Fibroblast of skin of right quadriceps (primary cell): ENCODE measurements at regions not wholly inside any gene's neighbourhood (a gene's known extent, or its start where the extent isn't known, plus 50 kb on each side); places are given as distances from the start of the nearest gene placed in this dataset.

Experiments
- DNase-seq: peaks from one replicate; pipeline ENCODE4 v3.0.0-alpha.2; 2013

DNA sequence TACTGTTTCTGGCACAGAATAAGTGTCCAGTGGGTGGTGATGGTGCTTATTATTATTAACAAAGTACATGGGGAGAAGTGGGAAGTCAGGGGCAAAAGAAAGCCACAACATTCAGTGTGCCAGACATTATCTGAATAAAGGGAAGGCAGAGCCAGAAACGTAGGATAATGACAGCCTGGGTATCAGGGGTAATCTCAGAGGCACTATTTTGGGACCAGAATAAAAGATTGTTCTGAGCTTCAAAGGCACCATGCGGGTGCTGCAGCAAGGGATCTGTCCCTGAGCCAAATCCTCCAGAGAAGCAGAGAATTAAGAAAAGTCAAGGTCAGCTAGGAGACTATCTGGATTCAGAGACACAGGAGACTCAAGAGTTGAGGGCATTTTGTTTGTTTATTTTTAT lies 328.8 kb upstream of the GATB start:
- DNase-seq: no peak

GRCh38 chr4:152087335-152087734 lies 326.5 kb upstream of the GATB start:
- DNase-seq: no peak

- no peak for DNase-seq
These were observed 324.9 kb upstream of the GATB start for GRCh38 chr4:152085657-152086056.

GRCh38 chr4:152083338-152083737 lies 322.5 kb upstream of the GATB start:
- no peak for DNase-seq

DNA sequence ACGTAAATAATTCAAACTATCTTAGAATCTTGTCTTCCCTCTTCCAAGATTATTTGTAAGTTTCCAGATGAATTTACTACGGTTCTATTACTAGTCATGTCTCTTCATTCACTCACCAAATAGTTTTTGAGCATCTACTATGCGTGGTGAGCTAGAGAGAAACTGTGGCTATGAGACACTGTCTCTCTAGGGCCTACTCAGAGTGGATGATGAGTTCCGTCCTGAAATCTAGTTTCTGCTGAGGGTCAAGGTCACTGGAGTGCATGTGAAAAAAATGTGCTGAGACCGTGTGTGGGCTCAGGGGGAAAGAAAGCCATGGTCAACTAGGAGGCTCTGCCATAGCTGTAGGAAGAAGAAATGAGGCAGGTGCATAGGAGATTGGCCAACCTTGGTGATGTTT lies 320.2 kb upstream of the GATB start:
- no peak for DNase-seq

GRCh38 chr4:152079543-152080293 lies 318.9 kb upstream of the GATB start:
- DNase-seq: no peak

- DNase-seq: no peak
These were observed 318.3 kb upstream of the GATB start for GRCh38 chr4:152079079-152079478.

- no peak for DNase-seq
These were observed 316.8 kb upstream of the GATB start for GRCh38 chr4:152077582-152077981.

GRCh38 chr4:152075253-152075928 lies 314.6 kb upstream of the GATB start:
- no peak for DNase-seq

DNA sequence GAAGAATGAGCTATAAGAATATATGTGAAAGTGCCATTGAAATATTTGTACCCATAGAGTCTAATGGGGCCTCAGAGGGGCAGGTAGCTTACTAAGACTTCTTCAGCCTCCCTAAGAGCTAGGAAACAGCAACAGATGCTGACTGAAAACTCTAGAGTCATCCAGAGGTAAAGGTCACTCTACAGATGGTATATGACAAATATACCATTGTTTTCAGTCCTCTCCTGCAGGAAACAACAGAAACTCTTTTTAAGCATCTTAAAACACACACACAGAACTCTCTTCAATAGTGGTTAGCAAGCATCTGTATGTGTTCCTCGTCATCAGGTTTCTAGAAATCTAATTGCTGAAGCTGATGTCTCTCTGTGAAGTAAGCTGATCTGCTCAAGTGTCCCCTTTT lies 313.8 kb upstream of the GATB start:
- no peak for DNase-seq

DNA sequence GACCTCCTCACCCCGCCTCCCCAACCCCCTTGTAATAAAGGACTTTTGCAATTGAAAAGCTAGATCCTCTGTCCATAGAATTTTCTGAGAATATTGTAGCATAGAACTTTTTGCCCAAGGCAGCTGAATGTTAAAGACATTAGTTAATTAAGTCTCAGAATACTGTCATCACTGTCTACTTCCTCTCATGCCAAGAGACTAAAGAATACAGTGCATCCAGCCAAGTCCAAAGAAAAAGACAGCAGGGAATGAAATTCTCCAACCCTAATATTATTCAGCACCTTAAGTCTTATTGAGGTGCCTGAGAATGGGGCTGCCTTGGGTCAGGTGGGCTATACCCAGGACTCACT lies 313.3 kb upstream of the GATB start:
- no peak for DNase-seq

DNA sequence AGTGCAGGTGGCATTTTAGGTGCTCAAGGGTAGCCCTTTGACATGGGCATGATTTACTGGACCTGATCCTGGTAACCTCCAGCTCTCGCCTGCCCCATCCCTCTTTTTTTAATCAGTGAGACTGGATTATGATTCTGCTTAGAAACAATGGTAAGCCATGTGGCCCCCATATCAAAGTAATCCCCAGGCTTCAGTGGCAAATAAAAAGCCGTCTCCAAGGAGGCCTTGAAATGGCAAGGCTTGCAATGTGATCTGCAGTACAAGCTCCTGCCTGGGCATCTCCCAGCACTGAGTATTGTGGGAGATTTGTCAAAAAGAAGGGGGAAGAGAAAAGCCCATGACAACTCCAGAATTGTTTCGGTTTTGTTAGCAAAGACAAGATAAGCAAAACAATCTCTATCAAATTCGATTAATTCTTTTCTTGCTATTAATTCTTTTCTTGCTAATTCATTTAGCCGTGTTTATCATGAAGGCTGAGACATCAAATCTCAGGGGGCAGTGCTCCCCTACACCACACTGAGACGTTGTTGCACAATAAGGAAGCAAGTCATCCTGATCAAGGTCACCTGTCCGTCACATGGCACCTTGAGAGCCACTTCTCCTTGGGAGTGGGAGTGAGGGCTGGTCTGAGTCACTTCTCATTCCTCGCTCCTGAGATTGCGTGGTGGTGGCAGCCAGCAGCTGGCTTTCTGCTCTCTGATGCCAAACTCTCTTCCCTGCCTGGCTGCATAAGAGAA lies 312.7 kb upstream of the GATB start:
- DNase-seq: no peak

DNA sequence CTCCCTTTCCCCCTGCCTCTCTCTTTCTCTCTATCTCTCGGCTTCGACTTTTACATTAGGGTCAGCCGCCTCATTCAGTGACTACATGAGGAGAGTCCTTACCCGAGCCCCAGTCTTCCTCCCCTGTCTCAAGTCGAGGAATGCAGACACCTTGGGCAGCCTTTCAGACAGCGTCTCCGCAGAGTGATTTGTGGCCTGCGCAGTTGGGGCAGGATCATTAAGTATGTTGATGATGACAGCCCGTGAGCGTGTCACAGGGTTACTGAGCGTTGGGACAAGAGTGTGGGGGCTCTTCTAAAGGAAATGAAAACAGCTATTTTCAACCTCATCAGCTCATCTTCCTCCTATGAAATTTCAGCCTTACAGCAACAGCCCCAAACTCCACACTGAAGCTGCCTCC lies 312.1 kb upstream of the GATB start:
- DNase-seq: no peak

- DNase-seq: peak; percentile 21
These were observed 311.2 kb upstream of the GATB start for GRCh38 chr4:152072001-152072485.

DNA sequence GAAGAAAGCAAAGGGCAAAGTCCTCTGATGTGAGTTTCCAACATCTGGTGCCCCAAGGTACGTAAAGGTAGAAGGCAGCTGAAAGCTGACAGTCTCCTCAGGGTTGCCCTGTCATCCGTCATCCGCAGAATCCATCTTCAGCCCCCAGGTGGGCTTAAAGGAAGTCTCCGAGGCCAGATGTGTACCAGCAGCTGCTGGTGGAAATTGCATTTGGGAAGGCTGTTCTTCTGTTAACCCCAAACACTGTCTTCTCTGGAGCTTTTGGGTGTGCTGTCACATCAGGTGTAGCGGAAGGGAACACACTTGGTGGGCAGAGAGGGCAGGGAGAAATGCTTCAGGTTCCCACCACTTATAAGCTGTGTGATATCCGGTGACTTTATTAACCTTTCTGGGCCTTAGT lies 310.0 kb upstream of the GATB start:
- DNase-seq: no peak

GRCh38 chr4:152068866-152069265 lies 308.1 kb upstream of the GATB start:
- no peak for DNase-seq

- DNase-seq: no peak
These were observed 304.7 kb upstream of the GATB start for GRCh38 chr4:152065545-152065944.

DNA sequence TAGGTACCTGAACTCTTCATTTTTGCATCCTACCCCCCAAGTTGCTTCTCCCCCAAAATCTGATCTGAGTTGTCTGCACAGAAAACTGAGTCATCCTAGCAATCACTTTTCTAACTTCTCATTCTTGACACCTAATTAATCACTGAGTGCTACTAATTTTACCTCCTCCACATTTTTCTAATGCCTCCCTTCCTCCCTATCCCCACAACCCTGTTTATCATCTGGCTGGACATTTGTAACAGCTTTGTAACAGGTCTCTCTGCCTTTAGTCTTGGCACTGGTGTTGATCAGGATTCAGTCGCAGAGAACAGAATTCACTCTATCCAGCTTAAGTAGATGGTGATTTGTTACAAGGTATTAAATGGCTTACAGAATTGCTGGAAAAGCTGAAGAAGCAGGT lies 303.9 kb upstream of the GATB start:
- no peak for DNase-seq

GRCh38 chr4:152064282-152064681 lies 303.5 kb upstream of the GATB start:
- DNase-seq: no peak

DNA sequence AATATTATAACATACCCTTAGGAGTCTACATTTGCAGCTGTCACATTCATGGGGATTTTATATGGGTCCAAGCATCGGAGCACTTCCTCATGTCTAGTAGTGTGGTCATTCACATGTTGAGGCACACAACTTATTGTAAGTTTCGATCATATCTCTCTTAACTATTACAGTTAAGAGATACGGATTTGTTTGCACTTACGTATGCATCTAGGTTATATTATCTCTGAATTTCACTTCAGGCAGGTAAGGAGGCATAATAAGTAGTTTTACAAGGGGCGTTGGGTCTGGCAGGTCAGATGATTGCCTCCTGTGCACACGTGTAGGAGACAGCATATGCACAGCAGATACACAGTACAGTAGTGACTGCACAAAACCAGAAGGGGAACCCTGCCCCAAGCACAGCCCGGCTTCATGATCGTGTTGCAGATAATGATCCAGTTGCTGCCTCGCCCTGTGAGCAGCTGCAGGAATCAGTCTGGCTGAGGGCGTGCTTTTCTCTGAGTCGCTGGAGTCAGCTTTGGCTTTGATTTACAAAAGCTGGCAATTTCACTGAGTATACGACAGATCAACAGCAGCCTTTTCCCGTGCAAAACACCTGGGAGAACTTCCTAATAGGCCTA lies 302.9 kb upstream of the GATB start:
- DNase-seq: no peak

DNA sequence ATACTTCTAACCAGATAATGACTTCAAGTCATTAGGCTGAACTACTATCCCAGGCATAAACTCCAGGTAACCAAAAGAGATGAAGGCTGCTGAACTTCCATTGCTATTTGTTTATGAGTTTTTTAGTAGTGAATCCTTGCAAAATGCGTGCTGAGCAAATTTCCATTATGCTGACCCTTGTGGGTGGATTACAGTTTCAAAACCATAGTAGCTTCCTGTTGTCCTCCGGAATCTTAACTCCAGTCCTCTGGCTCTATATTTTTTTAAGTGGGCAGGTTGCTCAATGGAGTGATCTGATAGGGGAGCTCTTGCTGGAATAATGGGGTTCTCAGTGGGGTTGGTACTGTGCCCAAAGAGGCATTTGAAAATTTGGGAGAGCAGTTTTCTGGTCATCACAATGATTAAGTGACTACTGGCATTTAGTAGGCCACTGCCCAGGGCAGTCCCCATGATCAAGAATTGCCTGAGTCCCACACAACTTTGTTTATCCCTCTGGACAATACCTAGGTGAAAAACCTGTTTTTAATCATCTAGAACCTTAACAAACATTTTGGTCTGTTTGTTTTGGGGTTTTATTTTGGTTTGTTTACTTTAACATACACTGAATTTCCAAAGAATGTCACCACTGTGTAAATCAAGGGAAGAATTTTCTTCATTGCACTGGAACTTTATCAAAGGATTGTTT lies 302.3 kb upstream of the GATB start:
- no peak for DNase-seq

DNA sequence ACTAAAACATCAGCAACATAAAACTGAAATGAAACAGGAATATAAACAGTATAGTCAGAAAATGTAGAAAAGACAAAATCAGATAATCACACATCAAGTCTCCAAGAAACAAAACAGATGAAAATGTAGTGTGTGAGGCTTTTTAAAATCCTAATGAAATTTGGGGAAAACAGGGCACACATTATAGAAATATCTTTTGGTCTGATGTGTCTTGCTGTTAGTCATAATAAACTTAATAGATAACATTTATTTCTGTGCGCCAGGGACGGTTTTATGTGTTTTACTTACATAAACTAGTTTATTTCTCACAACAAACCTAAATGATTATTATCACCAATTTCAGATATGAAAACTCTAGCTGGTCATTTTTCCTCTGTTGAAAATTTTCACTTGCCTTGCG lies 293.9 kb upstream of the GATB start:
- no peak for DNase-seq

GRCh38 chr4:152052451-152053057 lies 291.7 kb upstream of the GATB start:
- DNase-seq: no peak
